ENCODE measurements at regions not wholly inside any gene's neighbourhood (a gene's known extent, or its start where the extent isn't known, plus 50 kb on each side); places are given as distances from the start of the nearest gene placed in this dataset.
A peak's percentile ranks its signal among the peaks of the same experiment; 100 is the strongest.

DNA sequence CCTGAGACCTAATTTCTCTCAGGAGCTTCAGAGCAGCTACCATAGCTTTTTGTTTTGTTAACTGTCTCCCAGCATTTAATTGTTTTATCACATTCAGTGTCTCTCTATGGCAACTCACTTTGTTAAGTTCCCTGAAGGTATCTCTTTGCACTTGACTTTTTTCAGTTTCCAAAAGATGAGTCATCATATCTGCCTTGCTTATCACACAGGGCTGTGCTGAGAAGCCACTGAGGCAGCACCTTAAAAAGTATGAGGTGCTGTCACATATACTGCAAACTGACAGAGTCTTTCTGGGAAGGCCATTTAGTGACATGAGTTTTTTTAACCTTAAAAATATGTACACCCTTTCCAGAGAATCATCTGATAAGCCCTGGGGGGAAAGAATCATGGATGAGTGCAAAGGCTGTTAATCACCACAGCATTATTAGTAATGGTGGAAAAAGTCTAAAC, 56.8 kb downstream of the PPP1R3C start:
- Histone ChIP-seq H3K9ac (ENCODE audit: insufficient read depth in 1 of 2, low read length in 2 of 2) (no peak overlapping the region), H3K9me3 (ENCODE audit: control insufficient read depth in 4 of 4, insufficient read depth in 3 of 4, low read length in 3 of 4) (peaks cover 0 to 4% (median 0%) of the 10 kb centered on the region in 4 donors), H3K4me1 (ENCODE audit: control insufficient read depth in 5 of 5, insufficient read depth in 5 of 5, low read length in 5 of 5) (peaks cover 0 to 23% (median 14%) of the 10 kb centered on the region in 5 donors), H3K36me3 (ENCODE audit: control insufficient read depth in 4 of 4, insufficient read depth in 4 of 4, low read length in 4 of 4) (no peaks in the 10 kb centered on the region), H3K27ac (ENCODE audit: low read depth in 1 of 2, low read length in 1 of 2) (no peak overlapping the region), H3K4me3 (no peak overlapping the region), H3K27me3 (ENCODE audit: control insufficient read depth in 3 of 3, insufficient read depth in 3 of 3, low read length in 2 of 3) (no peaks in the 10 kb centered on the region)
- TF ChIP-seq, protein P1, sequence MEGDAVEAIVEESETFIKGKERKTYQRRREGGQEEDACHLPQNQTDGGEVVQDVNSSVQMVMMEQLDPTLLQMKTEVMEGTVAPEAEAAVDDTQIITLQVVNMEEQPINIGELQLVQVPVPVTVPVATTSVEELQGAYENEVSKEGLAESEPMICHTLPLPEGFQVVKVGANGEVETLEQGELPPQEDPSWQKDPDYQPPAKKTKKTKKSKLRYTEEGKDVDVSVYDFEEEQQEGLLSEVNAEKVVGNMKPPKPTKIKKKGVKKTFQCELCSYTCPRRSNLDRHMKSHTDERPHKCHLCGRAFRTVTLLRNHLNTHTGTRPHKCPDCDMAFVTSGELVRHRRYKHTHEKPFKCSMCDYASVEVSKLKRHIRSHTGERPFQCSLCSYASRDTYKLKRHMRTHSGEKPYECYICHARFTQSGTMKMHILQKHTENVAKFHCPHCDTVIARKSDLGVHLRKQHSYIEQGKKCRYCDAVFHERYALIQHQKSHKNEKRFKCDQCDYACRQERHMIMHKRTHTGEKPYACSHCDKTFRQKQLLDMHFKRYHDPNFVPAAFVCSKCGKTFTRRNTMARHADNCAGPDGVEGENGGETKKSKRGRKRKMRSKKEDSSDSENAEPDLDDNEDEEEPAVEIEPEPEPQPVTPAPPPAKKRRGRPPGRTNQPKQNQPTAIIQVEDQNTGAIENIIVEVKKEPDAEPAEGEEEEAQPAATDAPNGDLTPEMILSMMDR (IDR thresholded peaks at IDR 0.05; ENCODE audit: control extremely low read depth, extremely low read depth): no peak
- no peak for ATAC-seq (ENCODE audit: insufficient read depth, low FRiP score)
- no peak for DNase-seq

DNA sequence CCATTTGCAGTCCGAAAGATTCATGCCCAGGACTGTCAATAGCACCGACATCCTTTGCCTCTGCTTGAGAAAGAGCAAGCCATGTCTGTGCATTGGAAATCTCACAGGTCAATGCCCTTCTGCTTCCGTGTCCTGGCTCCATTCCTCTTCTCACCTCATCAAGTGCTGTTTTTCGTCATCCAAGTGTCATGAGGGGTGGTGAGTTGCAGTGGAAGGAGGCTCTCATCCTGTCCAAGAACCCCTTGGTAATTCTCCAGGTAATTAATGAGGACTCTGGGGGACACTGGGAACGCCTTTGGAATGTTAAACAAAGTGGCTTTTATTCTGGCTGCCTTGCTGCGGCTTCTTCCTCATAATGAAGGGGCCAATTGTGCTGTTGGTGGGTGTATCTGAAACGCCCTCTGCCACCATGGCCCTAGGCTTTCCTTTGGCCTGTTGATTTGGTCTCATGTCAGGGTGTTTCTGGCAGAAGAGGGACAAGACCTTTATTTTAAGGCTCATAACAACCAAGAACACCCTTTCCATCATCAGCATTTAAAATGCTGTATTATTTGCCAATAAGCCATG, 57.7 kb downstream of the PPP1R3C start:
- ATAC-seq (ENCODE audit: insufficient read depth, low FRiP score) (no peak), DNase-seq (peak; percentile 67 to 84 (median 80))
- Histone ChIP-seq H3K4me3 (no peak overlapping the region), H3K4me1 (ENCODE audit: control insufficient read depth in 5 of 5, insufficient read depth in 5 of 5, low read length in 5 of 5) (peaks cover 0 to 23% (median 14%) of the 10 kb centered on the region in 5 donors), H3K9me3 (ENCODE audit: control insufficient read depth in 4 of 4, insufficient read depth in 3 of 4, low read length in 3 of 4) (no peaks in the 10 kb centered on the region), H3K9ac (ENCODE audit: insufficient read depth in 1 of 2, low read length in 2 of 2) (no peak overlapping the region), H3K27ac (ENCODE audit: low read depth in 1 of 2, low read length in 1 of 2) (no peak overlapping the region), H3K36me3 (ENCODE audit: control insufficient read depth in 4 of 4, insufficient read depth in 4 of 4, low read length in 4 of 4) (no peaks in the 10 kb centered on the region), H3K27me3 (ENCODE audit: control insufficient read depth in 3 of 3, insufficient read depth in 3 of 3, low read length in 2 of 3) (no peaks in the 10 kb centered on the region)
- 62 to 70% methylated on average over 7 of the region's 7 CpGs for WGBS, 2 donors
- TF ChIP-seq, protein P1 (IDR thresholded peaks at IDR 0.05; ENCODE audit: control extremely low read depth, extremely low read depth): no peak

DNA sequence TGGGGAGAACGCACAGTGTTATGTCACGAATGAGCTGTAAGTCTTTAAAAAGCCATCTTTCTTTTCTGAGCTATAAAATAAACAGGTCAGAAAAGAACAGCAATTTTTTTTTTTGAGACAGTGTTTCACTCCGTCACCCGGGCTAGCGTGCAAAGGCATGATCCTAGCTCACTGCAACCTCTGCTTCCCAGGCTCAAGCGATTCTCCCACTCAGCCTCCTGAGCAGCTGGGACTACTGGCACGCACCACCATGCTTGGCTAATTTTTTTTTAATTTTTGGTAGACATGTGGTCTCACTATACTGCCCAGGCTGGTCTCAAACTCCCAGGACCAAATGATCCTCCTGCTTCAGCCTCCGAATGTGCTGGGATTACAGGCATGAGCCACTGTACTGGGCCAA, 58.6 kb downstream of the PPP1R3C start:
- ATAC-seq (ENCODE audit: insufficient read depth, low FRiP score) (no peak), DNase-seq (no peak)
- no peaks in the 10 kb centered on the region for H3K27me3 ChIP-seq (ENCODE audit: control insufficient read depth in 3 of 3, insufficient read depth in 3 of 3, low read length in 2 of 3)
- H3K4me3 ChIP-seq: no peak overlapping the region
- H3K36me3 ChIP-seq (ENCODE audit: control insufficient read depth in 4 of 4, insufficient read depth in 4 of 4, low read length in 4 of 4): no peaks in the 10 kb centered on the region
- H3K9me3 ChIP-seq (ENCODE audit: control insufficient read depth in 4 of 4, insufficient read depth in 3 of 4, low read length in 3 of 4): no peaks in the 10 kb centered on the region
- peaks cover 0 to 16% (median 9%) of the 10 kb centered on the region in 5 donors for H3K4me1 ChIP-seq (ENCODE audit: control insufficient read depth in 5 of 5, insufficient read depth in 5 of 5, low read length in 5 of 5)
- H3K9ac ChIP-seq (ENCODE audit: insufficient read depth in 1 of 2, low read length in 2 of 2): no peak overlapping the region
- TF ChIP-seq, protein P1 (IDR thresholded peaks at IDR 0.05; ENCODE audit: control extremely low read depth, extremely low read depth): no peak
- H3K27ac ChIP-seq (ENCODE audit: low read depth in 1 of 2, low read length in 1 of 2): no peak overlapping the region
- 93% methylated on average over 8 of the region's 8 CpGs for WGBS, 2 donors

DNA sequence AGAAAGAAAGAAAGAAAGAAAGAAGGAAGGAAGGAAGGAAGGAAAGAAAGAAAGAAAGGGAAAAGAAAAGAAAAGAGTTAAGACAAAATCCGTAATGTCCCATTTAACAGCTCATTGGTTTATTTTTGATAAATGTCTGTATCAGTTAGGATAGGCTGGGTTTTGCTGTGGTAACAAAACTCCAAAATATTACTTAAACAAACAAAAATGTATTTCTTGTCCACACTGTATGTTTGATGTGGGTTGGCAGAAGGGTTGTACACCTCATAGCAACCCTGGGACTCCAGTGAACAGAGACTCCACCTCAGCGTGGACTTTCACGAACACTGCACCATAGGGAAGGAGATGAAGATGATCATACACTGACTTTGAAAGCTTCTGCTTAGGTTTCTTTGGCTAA, 59.6 kb downstream of the PPP1R3C start:
- ATAC-seq (ENCODE audit: insufficient read depth, low FRiP score): no peak
- Histone ChIP-seq H3K27me3 (ENCODE audit: control insufficient read depth in 3 of 3, insufficient read depth in 3 of 3, low read length in 2 of 3) (no peaks in the 10 kb centered on the region), H3K36me3 (ENCODE audit: control insufficient read depth in 4 of 4, insufficient read depth in 4 of 4, low read length in 4 of 4) (no peaks in the 10 kb centered on the region), H3K9me3 (ENCODE audit: control insufficient read depth in 4 of 4, insufficient read depth in 3 of 4, low read length in 3 of 4) (no peaks in the 10 kb centered on the region), H3K9ac (ENCODE audit: insufficient read depth in 1 of 2, low read length in 2 of 2) (no peak overlapping the region), H3K4me3 (no peak overlapping the region), H3K27ac (ENCODE audit: low read depth in 1 of 2, low read length in 1 of 2) (no peak overlapping the region), H3K4me1 (ENCODE audit: control insufficient read depth in 5 of 5, insufficient read depth in 5 of 5, low read length in 5 of 5) (peaks cover 0 to 13% (median 9%) of the 10 kb centered on the region in 5 donors)
- TF ChIP-seq, protein P1 (IDR thresholded peaks at IDR 0.05; ENCODE audit: control extremely low read depth, extremely low read depth): no peak
- DNase-seq: no peak
- 91 to 96% methylated on average over 3 of the region's 3 CpGs for WGBS, 2 donors
